Ishikawa (cell line): ENCODE measurements at regions not wholly inside any gene's neighbourhood (a gene's known extent, or its start where the extent isn't known, plus 50 kb on each side); places are given as distances from the start of the nearest gene placed in this dataset.

Experiments
- CEBPB ChIP-seq: IDR thresholded peaks from 2 replicates; pipeline ENCODE4 v1.6.1; 2012
- CREB1 ChIP-seq: IDR thresholded peaks from 2 replicates; pipeline ENCODE4 v1.6.1; 2012; ENCODE audit warnings: low read depth
- EGR1 ChIP-seq: IDR thresholded peaks from 2 replicates; pipeline ENCODE4 v1.6.1; 2012
- EP300 ChIP-seq: IDR thresholded peaks from 2 replicates; pipeline ENCODE4 v1.6.1; 2012; ENCODE audit warnings: borderline replicate concordance
- FOXM1 ChIP-seq: IDR thresholded peaks from 2 replicates; pipeline ENCODE4 v1.6.1; 2012; ENCODE audit warnings: low read depth, borderline replicate concordance
- MAX ChIP-seq: IDR thresholded peaks from 2 replicates; pipeline ENCODE4 v1.6.1; 2012
- NFIC ChIP-seq: IDR thresholded peaks from 2 replicates; pipeline ENCODE4 v1.6.1; 2012
- RAD21 ChIP-seq: IDR thresholded peaks from 2 replicates; pipeline ENCODE4 v1.6.1; 2012; ENCODE audit warnings: low read depth
- REST ChIP-seq: IDR thresholded peaks from 2 replicates; pipeline ENCODE4 v1.6.1; 2012; ENCODE audit warnings: low read depth, mild to moderate bottlenecking
- TAF1 ChIP-seq: IDR thresholded peaks from 2 replicates; pipeline ENCODE4 v1.6.1; 2012; ENCODE audit warnings: low read depth, mild to moderate bottlenecking
- TCF12 ChIP-seq: IDR thresholded peaks from 2 replicates; pipeline ENCODE4 v1.6.1; 2012; ENCODE audit warnings: low read depth
- TEAD4 ChIP-seq: IDR thresholded peaks from 2 replicates; pipeline ENCODE4 v1.6.1; 2012
- USF1 ChIP-seq: IDR thresholded peaks from 2 replicates; pipeline ENCODE4 v1.6.1; 2012
- YY1 ChIP-seq: IDR thresholded peaks from 2 replicates; pipeline ENCODE4 v1.6.1; 2012; ENCODE audit warnings: low read depth
- ZBTB7A ChIP-seq: IDR thresholded peaks from 2 replicates; pipeline ENCODE4 v1.6.1; 2012; ENCODE audit warnings: low read depth

DNA sequence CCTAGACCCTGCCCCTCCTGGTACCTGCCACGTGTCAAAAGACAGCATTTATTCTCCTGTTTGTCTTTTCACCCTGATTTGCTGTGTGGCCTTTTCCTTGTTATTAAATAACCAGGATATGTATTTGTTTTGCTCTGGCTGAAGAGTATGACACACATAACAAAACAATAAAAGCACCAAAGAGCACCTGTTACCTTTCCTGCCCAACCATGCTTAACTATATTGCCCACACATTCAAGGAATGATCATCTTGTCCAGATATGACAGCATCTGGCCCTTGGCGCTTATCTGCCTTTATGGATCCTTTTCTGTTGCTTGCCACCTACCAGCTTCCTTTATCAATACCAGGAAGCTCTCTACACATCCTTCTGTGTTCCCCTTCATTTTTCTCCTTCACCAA is 357.7 kb downstream of the FGFR2 start:
- TF ChIP-seq RAD21, result no peak
- no peak for TF ChIP-seq TEAD4
- TF ChIP-seq NFIC, result no peak
- TF ChIP-seq YY1, result no peak
- no peak for TF ChIP-seq ZBTB7A
- TF ChIP-seq EP300, result no peak
- no peak for TF ChIP-seq CEBPB
- TF ChIP-seq MAX, result no peak
- TF ChIP-seq CREB1, result no peak
- TF ChIP-seq TCF12, result no peak
- no peak for TF ChIP-seq TAF1

- no peak for TF ChIP-seq REST
- TF ChIP-seq FOXM1, result no peak
- no peak for TF ChIP-seq YY1
- TF ChIP-seq EP300, result no peak
- no peak for TF ChIP-seq EGR1
- TF ChIP-seq RAD21, result no peak
- TF ChIP-seq CEBPB, result no peak
- TF ChIP-seq CREB1, result no peak
- no peak for TF ChIP-seq NFIC
- no peak for TF ChIP-seq USF1
- TF ChIP-seq MAX, result no peak
- no peak for TF ChIP-seq TEAD4
- TF ChIP-seq TAF1, result no peak
- TF ChIP-seq TCF12, result no peak
- no peak for TF ChIP-seq ZBTB7A
Observed at GRCh38 chr10:121241337-121241736, 356.9 kb downstream of the FGFR2 start.

- TF ChIP-seq TEAD4 (no peak), TAF1 (no peak), FOXM1 (no peak), EP300 (no peak), RAD21 (no peak), EGR1 (no peak), MAX (no peak), ZBTB7A (no peak), REST (no peak), TCF12 (no peak), CREB1 (no peak), YY1 (no peak), CEBPB (no peak), NFIC (no peak), USF1 (no peak)
Observed at GRCh38 chr10:121242741-121243608, 355.3 kb downstream of the FGFR2 start.

DNA sequence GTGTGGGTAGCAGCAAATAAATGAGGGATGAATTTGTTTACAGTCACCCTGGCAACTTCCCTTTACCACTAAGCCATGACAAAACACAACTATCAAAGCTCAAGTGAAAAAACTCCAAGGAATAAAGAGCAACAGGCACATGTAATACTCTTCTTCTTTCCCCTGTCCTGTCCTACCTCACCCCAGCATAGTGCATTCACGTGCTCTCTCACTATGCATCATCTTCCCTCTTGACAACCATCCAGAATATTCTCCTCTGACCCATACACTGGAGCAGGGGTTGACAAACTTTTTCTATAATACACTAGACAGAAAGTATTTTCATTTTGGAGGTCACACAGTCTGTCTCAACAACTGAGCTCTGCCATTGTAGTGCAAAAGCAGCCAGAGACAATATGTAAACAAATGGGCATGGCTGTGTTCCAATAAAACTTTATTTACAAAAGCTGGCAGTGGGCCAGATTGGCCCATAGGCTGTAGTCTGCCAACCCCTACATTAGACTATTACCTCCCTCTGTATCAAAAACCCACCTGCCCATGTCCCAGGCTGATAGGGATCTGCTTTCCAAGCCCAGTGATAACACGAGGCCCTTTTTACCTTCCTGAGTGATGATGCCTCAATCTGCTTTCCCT is 354.5 kb downstream of the FGFR2 start:
- TF ChIP-seq RAD21, result no peak
- TF ChIP-seq NFIC, result peak; percentile 88
- TF ChIP-seq MAX, result no peak
- TF ChIP-seq TCF12, result no peak
- TF ChIP-seq FOXM1, result no peak

GRCh38 chr10:121244818-121245217 is 353.4 kb downstream of the FGFR2 start:
- TF ChIP-seq TCF12 (no peak), FOXM1 (no peak), RAD21 (no peak), CEBPB (no peak), USF1 (no peak), TAF1 (no peak), REST (no peak), MAX (no peak), NFIC (no peak), EGR1 (no peak), ZBTB7A (no peak), TEAD4 (no peak)
